ENCODE measurements at regions not wholly inside any gene's neighbourhood (a gene's known extent, or its start where the extent isn't known, plus 50 kb on each side); places are given as distances from the start of the nearest gene placed in this dataset.

DNA sequence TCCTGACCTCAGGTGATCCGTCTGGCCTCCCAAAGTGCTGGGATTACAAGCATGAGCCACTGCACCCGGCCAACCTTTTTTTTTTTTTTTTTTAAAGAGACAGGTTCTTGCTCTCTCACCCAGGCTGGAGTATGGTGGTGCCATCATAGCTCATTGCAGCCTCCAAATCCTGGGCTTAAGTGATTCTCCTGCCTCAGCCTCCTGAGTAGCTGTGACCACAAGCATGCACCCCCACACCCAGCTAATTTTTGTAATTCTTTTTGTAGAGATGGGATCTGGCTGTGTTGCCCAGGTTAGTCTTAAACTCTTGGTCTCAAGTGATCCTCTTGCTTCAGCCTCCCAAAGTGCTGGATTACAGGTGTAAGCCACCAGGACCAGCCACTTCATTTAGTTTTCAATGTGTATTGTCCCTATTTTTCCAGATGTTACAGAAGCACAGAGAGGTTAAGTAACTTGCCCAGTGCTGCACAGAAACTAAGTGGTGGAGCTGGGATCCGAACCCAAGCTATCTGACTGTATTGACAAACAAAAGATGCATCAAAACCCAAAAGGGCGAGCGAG, 55.6 kb upstream of the GRK3 start:
- ATAC-seq (ENCODE audit: low read depth) (no peak), DNase-seq (ENCODE audit: low spot score in 2 of 2) (no peak)
- no peaks in the 10 kb centered on the region for H3K4me1 Mint-ChIP-seq
- peaks cover 24% of the 10 kb centered on the region for H3K36me3 Mint-ChIP-seq
- no peak overlapping the region for H3K27ac Mint-ChIP-seq
- no peak overlapping the region for H3K4me3 Mint-ChIP-seq
- no peaks in the 10 kb centered on the region for H3K9me3 Mint-ChIP-seq
- no peaks in the 10 kb centered on the region for H3K27me3 Mint-ChIP-seq

DNA sequence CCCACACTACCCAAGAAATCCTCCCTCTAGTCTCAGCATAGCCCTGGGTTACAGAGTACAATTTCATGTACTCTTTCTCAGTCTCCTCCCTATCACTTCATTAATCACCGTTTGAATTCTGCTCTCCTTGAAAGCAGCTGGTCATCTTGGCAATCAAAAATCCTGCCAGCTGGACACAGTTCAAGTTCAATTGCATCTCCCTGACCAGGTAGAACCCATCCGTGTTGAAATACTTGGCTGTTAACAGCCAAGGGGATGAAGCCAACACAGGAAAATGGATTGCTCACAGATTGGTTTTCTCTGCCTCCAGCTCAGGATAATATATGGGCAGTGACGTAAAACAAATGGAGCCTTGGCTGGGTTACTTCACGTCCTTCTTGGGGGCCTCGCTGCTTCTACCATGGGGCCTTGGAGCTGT, 55.1 kb upstream of the GRK3 start:
- no peak overlapping the region for H3K27ac Mint-ChIP-seq
- no peak for ATAC-seq (ENCODE audit: low read depth)
- H3K36me3 Mint-ChIP-seq = peaks cover 24% of the 10 kb centered on the region
- no peaks in the 10 kb centered on the region for H3K4me1 Mint-ChIP-seq
- H3K27me3 Mint-ChIP-seq = no peaks in the 10 kb centered on the region
- H3K4me3 Mint-ChIP-seq = no peak overlapping the region
- no peaks in the 10 kb centered on the region for H3K9me3 Mint-ChIP-seq
- no peak for DNase-seq (ENCODE audit: low spot score in 2 of 2)

DNA sequence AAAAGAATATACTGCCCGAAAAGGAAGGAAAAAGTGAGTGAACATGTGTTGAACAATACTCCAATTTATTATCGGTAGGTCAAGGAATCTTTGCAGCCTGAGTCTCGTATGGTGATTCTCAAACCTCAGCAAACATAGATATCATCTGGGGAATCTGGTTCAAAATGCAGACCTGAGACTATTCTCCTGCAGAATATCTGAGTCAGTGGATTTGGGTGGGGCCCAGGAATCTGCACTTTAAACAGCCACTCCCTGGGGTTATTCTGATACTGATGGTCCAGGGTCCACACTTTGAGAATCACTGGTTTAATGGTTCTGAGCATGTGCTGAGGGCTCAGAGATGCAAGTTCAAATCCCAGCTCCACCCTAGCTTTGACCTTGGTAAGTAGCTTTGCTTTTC, 53.6 kb upstream of the GRK3 start:
- Mint-ChIP-seq H3K4me3 (no peak overlapping the region), H3K9me3 (no peaks in the 10 kb centered on the region), H3K27ac (no peak overlapping the region), H3K4me1 (no peaks in the 10 kb centered on the region), H3K36me3 (peaks cover 24% of the 10 kb centered on the region), H3K27me3 (no peaks in the 10 kb centered on the region)
- ATAC-seq (ENCODE audit: low read depth) (no peak), DNase-seq (ENCODE audit: low spot score in 2 of 2) (no peak)

DNA sequence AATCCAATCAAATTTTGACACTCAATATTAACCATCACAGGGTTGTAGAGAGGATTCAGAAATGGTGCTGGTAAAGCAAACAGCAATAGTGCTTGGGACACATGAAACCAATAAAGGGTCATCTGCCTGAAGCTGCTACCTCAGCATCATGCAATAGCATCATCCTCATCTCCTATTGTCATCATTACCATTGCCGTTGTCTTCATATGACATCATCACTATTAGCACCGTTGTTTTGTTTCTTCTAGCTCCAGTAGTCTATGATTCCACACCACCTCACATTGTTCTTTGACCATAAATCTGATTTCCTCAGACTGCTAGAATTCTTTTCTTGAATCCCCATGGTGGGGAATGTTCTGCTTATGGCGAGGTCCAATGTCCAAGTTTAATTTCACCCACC, 52.8 kb upstream of the GRK3 start:
- H3K4me1 Mint-ChIP-seq = no peaks in the 10 kb centered on the region
- no peak overlapping the region for H3K27ac Mint-ChIP-seq
- no peaks in the 10 kb centered on the region for H3K9me3 Mint-ChIP-seq
- H3K4me3 Mint-ChIP-seq = no peak overlapping the region
- no peak for ATAC-seq (ENCODE audit: low read depth)
- H3K27me3 Mint-ChIP-seq = no peaks in the 10 kb centered on the region
- peaks cover 24% of the 10 kb centered on the region for H3K36me3 Mint-ChIP-seq
- no peak for DNase-seq (ENCODE audit: low spot score in 2 of 2)

DNA sequence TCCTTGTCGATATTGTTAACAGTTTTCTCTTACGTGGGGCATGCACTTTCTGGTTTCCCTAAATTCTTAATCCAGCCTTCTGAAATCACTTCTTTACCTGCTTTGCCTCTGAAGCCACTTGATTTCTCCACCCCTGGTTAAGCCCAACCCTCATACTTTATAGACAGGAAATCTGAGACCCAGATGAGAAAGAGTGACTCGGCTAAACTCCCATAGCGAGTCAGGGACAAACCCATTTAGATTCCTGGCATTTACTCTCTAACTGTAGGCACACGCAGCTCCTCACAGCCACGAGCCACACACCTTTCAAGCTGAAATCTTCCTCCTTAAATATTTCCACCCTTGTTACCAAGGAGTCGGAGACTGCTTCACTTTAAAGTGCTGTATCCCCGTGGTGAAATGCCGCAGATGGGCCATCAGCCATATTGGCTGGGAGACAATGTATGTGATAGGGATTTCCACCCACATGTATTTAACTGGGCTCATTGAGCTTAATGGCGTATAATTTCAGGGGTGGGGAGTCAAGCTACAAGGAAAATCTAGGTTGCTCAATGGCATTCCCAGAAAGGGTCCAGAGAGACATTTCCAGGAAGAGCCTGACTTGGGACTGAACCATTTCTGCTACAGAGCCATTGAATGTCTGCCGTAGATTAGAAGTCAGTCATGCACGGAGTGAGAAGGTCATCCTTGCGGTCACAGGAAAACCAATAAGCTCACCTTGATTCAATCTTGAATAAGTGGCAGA, 49.9 kb upstream of the GRK3 start:
- Mint-ChIP-seq H3K27me3 (no peaks in the 10 kb centered on the region), H3K4me1 (no peaks in the 10 kb centered on the region), H3K36me3 (peaks cover 14% of the 10 kb centered on the region), H3K4me3 (no peak overlapping the region), H3K9me3 (no peaks in the 10 kb centered on the region), H3K27ac (no peak overlapping the region)
- no peak for DNase-seq (ENCODE audit: low spot score in 2 of 2)
- ATAC-seq (ENCODE audit: low read depth) = no peak
